BE2C (cell line): ENCODE measurements at regions not wholly inside any gene's neighbourhood (a gene's known extent, or its start where the extent isn't known, plus 50 kb on each side); places are given as distances from the start of the nearest gene placed in this dataset.

Experiments used
- DNase-seq: peaks from one replicate; pipeline ENCODE4 v3.0.0-alpha.2; 2020
- H3K27me3 ChIP-seq: fragments of 250-450 bp; sonication (Bioruptor Pico); 2 replicates; pipeline ENCODE4 v1.5.1; 2020; ENCODE audit warnings: mild to moderate bottlenecking
- H3K36me3 ChIP-seq: fragments of 250-450 bp; sonication (Bioruptor Pico); 2 replicates; pipeline ENCODE4 v1.5.1; 2020; ENCODE audit warnings: mild to moderate bottlenecking
- H3K4me1 ChIP-seq: fragments of 250-450 bp; sonication (Bioruptor Pico); 2 replicates; pipeline ENCODE4 v1.5.1; 2020
- H3K4me3 ChIP-seq: 2 replicates; pipeline ENCODE4 v1.5.1; 2011; ENCODE audit warnings: low read depth, low read length
- H3K9me3 ChIP-seq: fragments of 250-450 bp; sonication (Bioruptor Pico); 2 replicates; pipeline ENCODE4 v1.5.1; 2020
- TF ChIP-seq, protein P1 (sequence below): IDR thresholded peaks from 2 replicates; pipeline ENCODE4 v1.5.1; 2012; ENCODE audit warnings: mild to moderate bottlenecking, low read depth, low read length

DNA sequence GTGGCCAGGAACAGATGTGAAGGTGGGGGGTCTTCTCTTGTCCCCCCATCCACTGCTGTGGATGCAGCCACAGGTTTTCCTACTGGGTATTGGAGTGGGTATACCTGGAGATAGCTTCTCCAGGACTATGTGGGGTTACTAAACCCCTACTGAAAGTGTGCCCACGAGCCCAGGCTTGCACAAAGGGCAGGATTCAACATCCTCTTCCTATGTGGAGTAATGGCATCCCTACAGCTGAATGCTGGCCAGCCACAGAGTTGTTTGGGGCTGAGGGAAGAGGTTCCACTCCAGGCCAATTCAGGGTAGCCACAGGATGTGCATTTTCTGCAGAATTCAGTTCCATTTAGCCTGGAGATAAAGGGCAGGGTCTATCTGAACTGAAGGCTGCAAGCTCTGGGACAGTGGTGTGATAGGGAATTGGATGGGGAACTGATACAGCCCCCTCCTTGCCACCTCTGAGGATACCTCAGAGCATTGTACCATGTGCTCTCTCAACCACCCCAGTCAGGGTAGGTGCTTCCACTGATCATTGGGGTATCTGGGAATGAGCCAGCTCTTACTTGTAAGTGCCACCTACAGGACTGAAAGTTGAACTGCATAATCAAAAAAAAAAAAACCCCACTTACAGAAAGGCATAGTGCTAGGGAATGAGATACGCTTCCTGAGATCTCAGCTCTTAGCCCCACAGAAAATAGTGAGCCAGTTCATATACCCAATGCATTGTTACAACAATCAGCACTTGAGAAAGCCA is 187.1 kb downstream of the KITLG start:
- H3K36me3 ChIP-seq, result no peaks in the 10 kb centered on the region
- H3K4me3 ChIP-seq, result no peak overlapping the region
- DNase-seq, result peak; percentile 17
- no peaks in the 10 kb centered on the region for H3K4me1 ChIP-seq
- TF ChIP-seq, protein P1, sequence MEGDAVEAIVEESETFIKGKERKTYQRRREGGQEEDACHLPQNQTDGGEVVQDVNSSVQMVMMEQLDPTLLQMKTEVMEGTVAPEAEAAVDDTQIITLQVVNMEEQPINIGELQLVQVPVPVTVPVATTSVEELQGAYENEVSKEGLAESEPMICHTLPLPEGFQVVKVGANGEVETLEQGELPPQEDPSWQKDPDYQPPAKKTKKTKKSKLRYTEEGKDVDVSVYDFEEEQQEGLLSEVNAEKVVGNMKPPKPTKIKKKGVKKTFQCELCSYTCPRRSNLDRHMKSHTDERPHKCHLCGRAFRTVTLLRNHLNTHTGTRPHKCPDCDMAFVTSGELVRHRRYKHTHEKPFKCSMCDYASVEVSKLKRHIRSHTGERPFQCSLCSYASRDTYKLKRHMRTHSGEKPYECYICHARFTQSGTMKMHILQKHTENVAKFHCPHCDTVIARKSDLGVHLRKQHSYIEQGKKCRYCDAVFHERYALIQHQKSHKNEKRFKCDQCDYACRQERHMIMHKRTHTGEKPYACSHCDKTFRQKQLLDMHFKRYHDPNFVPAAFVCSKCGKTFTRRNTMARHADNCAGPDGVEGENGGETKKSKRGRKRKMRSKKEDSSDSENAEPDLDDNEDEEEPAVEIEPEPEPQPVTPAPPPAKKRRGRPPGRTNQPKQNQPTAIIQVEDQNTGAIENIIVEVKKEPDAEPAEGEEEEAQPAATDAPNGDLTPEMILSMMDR, result peak; percentile 60
- no peaks in the 10 kb centered on the region for H3K27me3 ChIP-seq
- H3K9me3 ChIP-seq, result no peaks in the 10 kb centered on the region

DNA sequence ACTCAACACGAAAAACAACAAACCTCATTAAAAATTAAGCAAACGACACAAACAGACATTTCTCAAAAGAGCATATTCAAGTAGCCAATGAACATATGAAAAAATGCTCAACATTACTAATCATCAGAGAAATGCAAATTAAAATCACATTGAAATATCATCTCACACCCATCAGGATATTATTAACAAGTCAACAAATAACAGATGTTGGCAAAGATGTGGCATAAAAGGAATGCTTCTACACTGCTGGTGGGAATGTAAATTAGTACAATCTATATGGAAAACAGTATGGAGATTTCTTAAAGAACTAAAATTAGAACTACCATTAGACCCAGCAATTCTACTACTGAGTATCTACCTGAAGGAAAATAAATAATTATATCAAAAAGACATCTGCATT is 182.2 kb downstream of the KITLG start:
- no peaks in the 10 kb centered on the region for H3K27me3 ChIP-seq
- no peaks in the 10 kb centered on the region for H3K4me1 ChIP-seq
- H3K36me3 ChIP-seq, result no peaks in the 10 kb centered on the region
- no peak overlapping the region for H3K4me3 ChIP-seq
- no peak for DNase-seq
- H3K9me3 ChIP-seq, result no peaks in the 10 kb centered on the region
- TF ChIP-seq, protein P1, result no peak

GRCh38 chr12:88399811-88400210 is 180.5 kb downstream of the KITLG start:
- Histone ChIP-seq H3K4me3 (no peak overlapping the region), H3K36me3 (no peaks in the 10 kb centered on the region), H3K9me3 (no peaks in the 10 kb centered on the region), H3K27me3 (no peaks in the 10 kb centered on the region), H3K4me1 (no peaks in the 10 kb centered on the region)
- TF ChIP-seq, protein P1, result no peak
- DNase-seq, result no peak

GRCh38 chr12:88400302-88400701 is 180.0 kb downstream of the KITLG start:
- H3K9me3 ChIP-seq, result no peaks in the 10 kb centered on the region
- no peaks in the 10 kb centered on the region for H3K4me1 ChIP-seq
- no peak overlapping the region for H3K4me3 ChIP-seq
- H3K36me3 ChIP-seq, result no peaks in the 10 kb centered on the region
- H3K27me3 ChIP-seq, result no peaks in the 10 kb centered on the region
- TF ChIP-seq, protein P1, result no peak
- no peak for DNase-seq

- Histone ChIP-seq H3K27me3 (no peaks in the 10 kb centered on the region), H3K4me1 (no peaks in the 10 kb centered on the region), H3K36me3 (no peaks in the 10 kb centered on the region), H3K4me3 (no peak overlapping the region), H3K9me3 (no peaks in the 10 kb centered on the region)
- no peak for DNase-seq
- TF ChIP-seq, protein P1, result no peak
Observed at GRCh38 chr12:88401155-88401554, 179.1 kb downstream of the KITLG start.

DNA sequence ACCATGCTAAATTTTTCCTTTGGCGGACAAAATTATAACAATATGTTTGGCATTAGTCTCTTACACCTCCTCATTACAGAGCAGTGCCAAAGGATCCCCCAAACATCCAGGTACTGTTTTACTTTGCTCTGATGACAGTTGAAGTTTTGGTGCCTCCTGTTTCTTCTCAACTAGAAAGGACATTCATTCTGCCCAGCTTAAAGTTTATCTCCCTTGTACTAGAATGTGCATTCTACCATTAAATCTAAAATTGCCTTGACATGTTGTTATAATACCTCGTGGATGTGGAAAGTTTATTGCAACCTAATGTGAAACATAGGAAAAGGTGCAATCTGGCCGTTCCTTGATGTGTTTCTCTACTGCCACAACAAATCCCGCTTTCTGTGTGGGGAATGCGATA is 173.4 kb downstream of the KITLG start:
- Histone ChIP-seq H3K36me3 (no peaks in the 10 kb centered on the region), H3K4me1 (no peaks in the 10 kb centered on the region), H3K4me3 (no peak overlapping the region), H3K9me3 (no peaks in the 10 kb centered on the region), H3K27me3 (no peaks in the 10 kb centered on the region)
- TF ChIP-seq, protein P1, result no peak
- DNase-seq, result no peak
